ENCODE measurements at regions not wholly inside any gene's neighbourhood (a gene's known extent, or its start where the extent isn't known, plus 50 kb on each side); places are given as distances from the start of the nearest gene placed in this dataset.

GRCh38 chr6:16849988-16850680, 88.9 kb upstream of the ATXN1 start:
- DNase-seq = no peak

- peak; percentile 27 for DNase-seq
These were observed 88.2 kb upstream of the ATXN1 start for GRCh38 chr6:16849280-16849987.

GRCh38 chr6:16846399-16846778, 85.1 kb upstream of the ATXN1 start:
- DNase-seq = no peak

GRCh38 chr6:16844183-16844582, 82.9 kb upstream of the ATXN1 start:
- DNase-seq = no peak

GRCh38 chr6:16842676-16843075, 81.4 kb upstream of the ATXN1 start:
- DNase-seq = no peak

GRCh38 chr6:16841241-16841640, 80.0 kb upstream of the ATXN1 start:
- no peak for DNase-seq

- DNase-seq = no peak
These were observed 79.5 kb upstream of the ATXN1 start for GRCh38 chr6:16840725-16841124.

GRCh38 chr6:16840291-16840690, 79.0 kb upstream of the ATXN1 start:
- no peak for DNase-seq

GRCh38 chr6:16839631-16840179, 78.4 kb upstream of the ATXN1 start:
- DNase-seq = no peak

- no peak for DNase-seq
These were observed 76.1 kb upstream of the ATXN1 start for GRCh38 chr6:16837217-16837972.

GRCh38 chr6:16836144-16836981, 75.1 kb upstream of the ATXN1 start:
- DNase-seq = no peak

- no peak for DNase-seq
These were observed 73.0 kb upstream of the ATXN1 start for GRCh38 chr6:16834242-16834641.

GRCh38 chr6:16832721-16833120, 71.5 kb upstream of the ATXN1 start:
- no peak for DNase-seq

GRCh38 chr6:16832043-16832567, 70.8 kb upstream of the ATXN1 start:
- no peak for DNase-seq

GRCh38 chr6:16831136-16831535, 69.9 kb upstream of the ATXN1 start:
- no peak for DNase-seq

GRCh38 chr6:16828058-16828457, 66.8 kb upstream of the ATXN1 start:
- DNase-seq = no peak

GRCh38 chr6:16827627-16828026, 66.4 kb upstream of the ATXN1 start:
- no peak for DNase-seq

- no peak for DNase-seq
These were observed 64.5 kb upstream of the ATXN1 start for GRCh38 chr6:16825784-16826183.

- DNase-seq = no peak
These were observed 63.8 kb upstream of the ATXN1 start for GRCh38 chr6:16824845-16825685.

GRCh38 chr6:16823718-16824352, 62.6 kb upstream of the ATXN1 start:
- DNase-seq = no peak

Data from NCI-H226 (cell line).